Osteoblast (primary cell): ENCODE measurements at regions not wholly inside any gene's neighbourhood (a gene's known extent, or its start where the extent isn't known, plus 50 kb on each side); places are given as distances from the start of the nearest gene placed in this dataset.

Experiments used
- DNase-seq: peaks from one replicate; pipeline ENCODE4 v3.0.0; 2011; ENCODE audit warnings: low spot score, mixed read lengths; ENCODE audit not compliant: insufficient read length; ENCODE audit errors: missing footprints
- H2AFZ ChIP-seq: 2 replicates; pipeline ENCODE4 v1.6.0; 2011; ENCODE audit warnings: mild to moderate bottlenecking, low read length
- H3K27ac ChIP-seq: 2 replicates; pipeline ENCODE4 v1.5.1; 2011; ENCODE audit warnings: mild to moderate bottlenecking, low read depth, low read length, moderate library complexity
- H3K27me3 ChIP-seq: 2 replicates; pipeline ENCODE4 v1.6.0; 2012; ENCODE audit warnings: mild to moderate bottlenecking, control low read depth, inconsistent platforms, low read length, moderate library complexity; ENCODE audit not compliant: insufficient read depth
- H3K36me3 ChIP-seq: 2 replicates; pipeline ENCODE4 v1.5.1; 2011; ENCODE audit warnings: mild to moderate bottlenecking, low read length, control low read depth, moderate library complexity; ENCODE audit not compliant: insufficient read depth
- H3K4me1 ChIP-seq: 2 replicates; pipeline ENCODE4 v1.5.1; 2011; ENCODE audit warnings: mild to moderate bottlenecking, low read length, control low read depth, moderate library complexity; ENCODE audit not compliant: insufficient read depth
- H3K4me2 ChIP-seq: 2 replicates; pipeline ENCODE4 v1.6.0; 2011; ENCODE audit warnings: mild to moderate bottlenecking, low read length; ENCODE audit not compliant: insufficient read depth
- H3K4me3 ChIP-seq: fragments of 200-600 bp; sonication (generic); 3 replicates; pipeline ENCODE4 v1.5.1; 2012; ENCODE audit warnings: mild to moderate bottlenecking, low read length, inconsistent platforms; ENCODE audit not compliant: insufficient read depth
- H3K79me2 ChIP-seq: 2 replicates; pipeline ENCODE4 v1.6.0; 2012; ENCODE audit warnings: mild to moderate bottlenecking, low read length, control low read depth, inconsistent platforms; ENCODE audit not compliant: insufficient read depth
- H3K9me3 ChIP-seq: 2 replicates; pipeline ENCODE4 v1.5.1; 2011; ENCODE audit warnings: low read depth, low read length, control low read depth
- H4K20me1 ChIP-seq: 2 replicates; pipeline ENCODE4 v1.6.0; 2012; ENCODE audit warnings: mild to moderate bottlenecking, low read length, control low read depth; ENCODE audit not compliant: insufficient read depth
- TF ChIP-seq, protein P1 (sequence below): IDR thresholded peaks from 2 replicates; pipeline ENCODE4 v1.5.1; 2011; ENCODE audit warnings: mild to moderate bottlenecking, low read depth, low read length, moderate library complexity; ENCODE audit errors: extremely low read depth

DNA sequence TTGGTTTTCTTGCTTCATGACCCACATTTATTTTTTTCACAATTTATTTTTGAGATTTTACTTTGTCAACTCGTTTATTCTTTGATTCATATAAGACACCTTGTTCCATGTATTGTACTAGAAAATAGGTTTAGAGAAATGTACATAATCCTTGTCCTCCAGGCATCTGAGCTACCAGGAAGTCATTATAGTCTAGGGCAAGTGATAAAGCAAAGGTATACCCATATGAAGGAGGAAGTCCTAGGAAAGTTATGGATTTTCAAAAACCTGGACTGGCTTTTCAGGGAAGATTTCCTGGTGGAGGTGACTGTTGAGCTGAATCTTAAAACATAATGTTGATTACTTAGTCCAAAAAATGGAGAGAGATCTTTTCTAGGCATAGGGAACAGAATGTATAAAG lies 98.8 kb upstream of the SHISA6 start:
- no peaks in the 10 kb centered on the region for H3K9me3 ChIP-seq

DNA sequence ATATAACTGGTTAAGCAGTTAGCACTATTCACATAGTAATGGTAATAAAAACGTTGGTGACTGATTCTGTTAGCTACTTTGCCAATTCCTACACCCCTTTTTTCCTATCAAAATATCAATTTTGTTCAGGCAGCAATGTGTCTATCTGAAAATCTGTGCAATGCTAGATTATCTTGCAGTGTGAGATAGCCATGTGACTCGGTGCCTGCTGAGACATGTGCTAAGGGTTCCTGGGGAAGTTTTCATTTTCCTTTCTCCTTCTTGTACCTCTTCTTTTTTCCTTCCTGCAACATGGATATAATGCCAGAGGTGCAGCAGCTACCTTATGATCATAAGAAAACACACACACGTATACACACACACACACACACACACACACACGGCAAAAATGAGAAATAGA lies 100.5 kb upstream of the SHISA6 start:
- no peak for DNase-seq
- TF ChIP-seq, protein P1, sequence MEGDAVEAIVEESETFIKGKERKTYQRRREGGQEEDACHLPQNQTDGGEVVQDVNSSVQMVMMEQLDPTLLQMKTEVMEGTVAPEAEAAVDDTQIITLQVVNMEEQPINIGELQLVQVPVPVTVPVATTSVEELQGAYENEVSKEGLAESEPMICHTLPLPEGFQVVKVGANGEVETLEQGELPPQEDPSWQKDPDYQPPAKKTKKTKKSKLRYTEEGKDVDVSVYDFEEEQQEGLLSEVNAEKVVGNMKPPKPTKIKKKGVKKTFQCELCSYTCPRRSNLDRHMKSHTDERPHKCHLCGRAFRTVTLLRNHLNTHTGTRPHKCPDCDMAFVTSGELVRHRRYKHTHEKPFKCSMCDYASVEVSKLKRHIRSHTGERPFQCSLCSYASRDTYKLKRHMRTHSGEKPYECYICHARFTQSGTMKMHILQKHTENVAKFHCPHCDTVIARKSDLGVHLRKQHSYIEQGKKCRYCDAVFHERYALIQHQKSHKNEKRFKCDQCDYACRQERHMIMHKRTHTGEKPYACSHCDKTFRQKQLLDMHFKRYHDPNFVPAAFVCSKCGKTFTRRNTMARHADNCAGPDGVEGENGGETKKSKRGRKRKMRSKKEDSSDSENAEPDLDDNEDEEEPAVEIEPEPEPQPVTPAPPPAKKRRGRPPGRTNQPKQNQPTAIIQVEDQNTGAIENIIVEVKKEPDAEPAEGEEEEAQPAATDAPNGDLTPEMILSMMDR, result no peak
- no peak overlapping the region for H3K4me2 ChIP-seq
- peaks cover 2% of the 10 kb centered on the region for H3K9me3 ChIP-seq
- no peaks in the 10 kb centered on the region for H3K4me1 ChIP-seq
- H3K36me3 ChIP-seq, result no peaks in the 10 kb centered on the region
- H3K27ac ChIP-seq, result no peak overlapping the region
- no peaks in the 10 kb centered on the region for H3K79me2 ChIP-seq
- no peak overlapping the region for H2AFZ ChIP-seq
- no peak overlapping the region for H3K4me3 ChIP-seq
- H3K27me3 ChIP-seq, result no peaks in the 10 kb centered on the region
- H4K20me1 ChIP-seq, result no peaks in the 10 kb centered on the region

More for the DNA sequence above, 98.8 kb upstream of the SHISA6 start:
- TF ChIP-seq, protein P1, result no peak
- H3K4me2 ChIP-seq, result no peak overlapping the region
- H3K4me3 ChIP-seq, result no peak overlapping the region
- no peaks in the 10 kb centered on the region for H3K36me3 ChIP-seq
- no peaks in the 10 kb centered on the region for H3K79me2 ChIP-seq
- no peaks in the 10 kb centered on the region for H3K4me1 ChIP-seq
- H3K27me3 ChIP-seq, result no peaks in the 10 kb centered on the region
- H4K20me1 ChIP-seq, result no peaks in the 10 kb centered on the region
- H3K27ac ChIP-seq, result no peak overlapping the region
- DNase-seq, result no peak
- no peak overlapping the region for H2AFZ ChIP-seq

DNA sequence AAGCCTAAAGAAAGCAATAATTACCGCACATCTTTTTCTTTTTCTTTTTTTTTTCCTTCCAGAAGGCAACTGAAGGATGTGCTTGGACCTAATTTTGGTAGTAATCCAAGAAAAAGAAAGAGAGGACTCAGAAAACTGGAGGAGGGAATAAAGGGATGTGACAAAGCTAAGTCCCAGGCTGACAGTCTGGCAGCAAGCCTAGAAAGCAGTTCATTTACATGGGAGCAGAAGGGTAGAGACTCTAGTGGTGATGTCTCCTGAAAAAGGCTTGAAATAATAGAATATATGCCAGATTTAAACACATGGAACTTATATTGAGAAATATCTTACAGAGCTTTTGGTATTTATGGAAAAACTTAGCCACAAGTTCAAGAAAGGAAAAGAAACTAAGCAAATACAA lies 101.0 kb upstream of the SHISA6 start:
- Histone ChIP-seq H3K9me3 (peaks cover 2% of the 10 kb centered on the region), H2AFZ (no peak overlapping the region), H3K36me3 (no peaks in the 10 kb centered on the region), H4K20me1 (no peaks in the 10 kb centered on the region), H3K27ac (no peak overlapping the region), H3K27me3 (no peaks in the 10 kb centered on the region), H3K4me3 (no peak overlapping the region), H3K79me2 (no peaks in the 10 kb centered on the region), H3K4me2 (no peak overlapping the region), H3K4me1 (no peaks in the 10 kb centered on the region)
- no peak for DNase-seq
- TF ChIP-seq, protein P1, result no peak

DNA sequence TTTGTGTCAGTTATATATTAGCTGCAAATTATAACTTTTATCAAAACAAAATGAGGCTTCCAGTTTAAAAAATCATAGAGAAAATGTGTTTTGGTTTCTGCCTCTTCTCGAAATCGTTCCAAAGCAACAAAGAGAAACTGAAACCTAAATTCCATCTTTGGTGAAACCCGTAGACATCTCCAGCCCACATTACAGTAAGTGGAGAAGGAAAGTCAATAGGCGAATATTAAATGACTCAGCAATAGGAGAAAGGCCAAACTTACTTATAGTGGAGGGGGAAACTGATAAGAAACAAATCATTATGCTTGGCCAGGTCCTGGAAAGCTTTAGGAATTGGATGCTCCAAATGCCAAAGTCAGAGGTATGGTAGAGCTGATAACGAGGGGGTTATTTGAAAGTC lies 103.0 kb upstream of the SHISA6 start:
- DNase-seq, result no peak
- Histone ChIP-seq H3K79me2 (no peaks in the 10 kb centered on the region), H3K4me1 (no peaks in the 10 kb centered on the region), H4K20me1 (no peaks in the 10 kb centered on the region), H3K36me3 (no peaks in the 10 kb centered on the region), H3K9me3 (peaks cover 4% of the 10 kb centered on the region), H3K27me3 (no peaks in the 10 kb centered on the region), H3K4me2 (no peak overlapping the region), H3K27ac (no peak overlapping the region), H3K4me3 (no peak overlapping the region), H2AFZ (no peak overlapping the region)
- TF ChIP-seq, protein P1, result no peak
